Tibial nerve (tissue), 3 donors: ENCODE measurements at regions not wholly inside any gene's neighbourhood (a gene's known extent, or its start where the extent isn't known, plus 50 kb on each side); places are given as distances from the start of the nearest gene placed in this dataset.

Experiments
- CTCF ChIP-seq, 5 experiments: fragments of 200-600 bp in 3 of 5; fragments of 450-650 bp in 2 of 5; sonication (generic) in 3 of 5; IDR thresholded peaks; one replicate each; pipeline ENCODE4 v1.5.1; 2016 to 2019; ENCODE audit warnings: antibody characterized with exemption in 5 of 5, mild to moderate bottlenecking in 3 of 5, moderate library complexity in 2 of 5
- POLR2A ChIP-seq, 2 donors: fragments of 450-650 bp; IDR thresholded peaks; one replicate each; pipeline ENCODE4 v1.6.1; 2017; ENCODE audit warnings: antibody characterized with exemption in 2 of 2, mild to moderate bottlenecking in 2 of 2, moderate library complexity in 2 of 2

- TF ChIP-seq CTCF (IDR thresholded peaks at IDR 0.05), result no peak
- no peak for TF ChIP-seq POLR2A (IDR thresholded peaks at IDR 0.05)
Measured at GRCh38 chr16:13313351-13313750, 412.0 kb downstream of the SHISA9 start.
